GM21423 (cell line): ENCODE measurements at regions not wholly inside any gene's neighbourhood (a gene's known extent, or its start where the extent isn't known, plus 50 kb on each side); places are given as distances from the start of the nearest gene placed in this dataset.
"Not testable (repeated sequence)": the region's sequence is repeated elsewhere in the genome, so short reads cannot be mapped to it uniquely, and the experiment has no call there.

Experiments used
- ATAC-seq: cut with Tn5 transposase; IDR thresholded peaks from one replicate; pipeline ENCODE4 v1.9.1; 2021; ENCODE audit warnings: mild to moderate bottlenecking, moderate library complexity; ENCODE audit not compliant: unreplicated experiment

DNA sequence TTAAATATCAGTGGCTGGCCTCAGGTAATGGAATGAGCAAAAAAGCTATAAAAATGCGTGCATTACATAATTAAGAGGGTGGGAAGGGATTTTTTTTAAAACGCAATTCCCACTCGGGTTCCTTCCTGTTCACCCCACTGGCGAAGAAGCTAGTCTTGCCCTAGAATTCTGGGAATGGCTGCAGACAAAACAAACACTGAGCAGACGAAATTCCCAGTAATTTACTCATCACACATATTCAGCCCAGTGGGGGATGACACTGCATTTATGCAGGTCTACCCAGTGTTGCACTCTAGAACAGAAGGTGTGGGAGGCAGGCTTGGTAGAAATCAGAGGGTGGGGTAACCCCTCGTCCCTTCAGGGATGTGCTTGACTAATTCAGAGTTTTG is 2695.0 kb upstream of the DEFB115 start:
- no peak for ATAC-seq

- ATAC-seq, result not testable (repeated sequence)
Observed at GRCh38 chr20:28562899-28563521, 2694.5 kb upstream of the DEFB115 start.

- not testable (repeated sequence) for ATAC-seq
Observed at GRCh38 chr20:28564024-28564423, 2693.4 kb upstream of the DEFB115 start.

DNA sequence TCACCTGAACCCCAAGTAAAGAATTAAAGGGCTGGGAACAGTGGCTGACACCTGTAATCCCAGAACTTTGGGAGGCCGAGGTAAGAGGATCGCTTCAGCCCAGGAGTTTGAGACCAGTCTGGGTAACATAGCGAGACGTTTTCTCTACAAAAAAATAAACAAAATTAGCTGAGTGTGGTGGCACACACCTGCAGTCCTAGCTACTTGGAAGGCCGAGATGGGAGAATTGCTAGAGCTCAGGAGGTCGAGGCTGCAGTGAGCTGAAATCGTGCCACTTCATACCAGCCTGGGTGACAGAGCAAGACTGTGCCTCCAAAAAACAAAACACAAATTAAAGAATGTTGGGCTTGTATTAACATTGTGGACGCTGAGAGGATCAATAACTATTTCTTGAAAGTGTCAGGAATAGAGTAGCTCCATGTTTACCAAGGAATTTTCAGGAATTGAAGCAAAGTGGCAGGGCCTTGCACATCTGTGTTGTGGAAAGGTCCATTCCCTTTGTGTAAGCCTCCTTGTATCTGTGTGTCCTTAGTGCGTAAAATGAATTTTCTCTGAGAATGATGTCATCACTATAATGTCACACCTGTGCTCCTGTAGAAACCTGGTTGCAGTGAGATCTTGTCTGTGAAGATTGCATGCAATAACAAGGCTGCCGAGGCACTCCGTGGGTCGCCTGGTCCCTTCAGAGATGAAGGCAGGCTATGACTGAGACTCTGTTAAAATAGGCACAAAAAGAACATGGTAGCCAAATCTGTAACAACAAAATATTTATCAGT is 2692.6 kb upstream of the DEFB115 start:
- ATAC-seq, result not testable (repeated sequence)

- ATAC-seq, result not testable (repeated sequence)
Observed at GRCh38 chr20:28575991-28576390, 2681.5 kb upstream of the DEFB115 start.

GRCh38 chr20:28591680-28592079 is 2665.8 kb upstream of the DEFB115 start:
- not testable (repeated sequence) for ATAC-seq

GRCh38 chr20:28593383-28593782 is 2664.1 kb upstream of the DEFB115 start:
- not testable (repeated sequence) for ATAC-seq

GRCh38 chr20:28594476-28594875 is 2663.0 kb upstream of the DEFB115 start:
- ATAC-seq, result not testable (repeated sequence)

DNA sequence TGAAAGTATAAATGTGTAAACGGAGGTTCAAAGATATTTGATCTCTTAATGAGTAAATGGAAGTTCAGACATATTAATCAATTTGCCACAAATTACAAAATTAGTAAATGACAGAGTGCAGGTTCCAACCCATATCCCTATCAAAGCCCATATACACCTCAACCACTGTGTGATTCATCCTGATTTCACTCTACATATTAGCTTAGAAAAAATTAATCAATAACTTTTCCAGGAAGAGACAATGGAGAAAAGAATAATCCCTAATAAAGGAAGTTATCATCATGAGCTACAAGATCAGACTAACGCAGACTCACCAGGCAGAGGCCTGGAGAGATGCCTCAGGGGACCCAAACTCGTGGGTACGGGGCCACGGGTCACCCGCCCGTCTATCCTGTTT is 2655.5 kb upstream of the DEFB115 start:
- not testable (repeated sequence) for ATAC-seq

GRCh38 chr20:28602403-28603217 is 2654.9 kb upstream of the DEFB115 start:
- ATAC-seq, result peak; percentile 98

- ATAC-seq, result not testable (repeated sequence)
Observed at GRCh38 chr20:28603218-28603577, 2654.3 kb upstream of the DEFB115 start.

DNA sequence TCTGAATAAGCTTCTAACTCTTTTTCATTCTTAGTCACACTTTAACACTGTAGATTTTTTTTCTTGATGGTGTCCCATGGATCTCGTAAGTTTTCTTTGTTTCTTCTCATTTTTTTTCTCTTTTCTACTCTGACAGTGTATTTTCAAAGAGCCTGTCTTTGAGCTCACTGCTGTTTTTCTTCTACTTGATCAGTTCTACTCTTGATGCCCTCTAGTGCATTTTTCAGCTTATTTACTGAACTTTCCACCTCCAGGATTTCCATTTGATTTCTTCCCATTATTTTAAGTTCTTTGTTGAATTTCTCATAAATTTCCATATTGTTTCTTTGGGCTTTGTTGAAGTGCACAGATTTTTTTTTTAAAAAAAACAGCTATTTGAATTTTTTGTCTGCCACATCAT is 2641.1 kb upstream of the DEFB115 start:
- no peak for ATAC-seq

DNA sequence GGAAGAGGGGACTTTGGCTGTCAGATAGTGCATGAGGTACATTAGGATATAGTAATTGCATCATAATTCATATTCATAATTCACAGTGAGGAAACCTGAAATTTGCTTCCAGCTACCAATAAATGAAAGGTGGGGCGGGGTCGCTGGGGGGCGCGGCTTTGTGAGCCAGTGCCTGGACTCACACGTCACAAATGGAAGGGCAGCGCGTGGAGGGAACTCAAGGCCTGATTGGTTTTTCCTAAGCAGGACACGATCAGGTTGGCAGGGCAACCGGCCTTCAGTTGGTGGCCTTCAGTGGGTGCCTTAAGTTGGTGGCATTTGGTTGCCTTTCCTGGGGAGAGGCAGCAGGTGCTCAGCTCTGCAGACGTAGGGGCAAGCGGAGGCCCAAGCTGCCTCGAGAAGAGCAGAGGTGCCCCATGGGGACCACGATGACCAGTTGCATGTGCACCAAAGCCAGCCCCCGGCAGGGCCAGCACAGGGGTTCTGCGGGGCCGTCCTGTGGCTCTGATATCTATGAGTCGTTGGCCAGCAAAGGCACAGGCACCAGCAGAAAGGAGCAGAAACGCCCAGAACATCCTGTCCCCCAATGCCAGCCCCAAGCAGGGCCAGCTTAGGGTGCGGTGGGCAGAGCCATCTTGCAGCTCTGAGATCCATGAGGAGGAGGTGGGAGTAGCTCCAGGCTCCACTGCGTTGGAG is 2637.4 kb upstream of the DEFB115 start:
- ATAC-seq, result not testable (repeated sequence)

- not testable (repeated sequence) for ATAC-seq
Observed at GRCh38 chr20:28625112-28625511, 2632.4 kb upstream of the DEFB115 start.

- ATAC-seq, result not testable (repeated sequence)
Observed at GRCh38 chr20:28640831-28641230, 2616.6 kb upstream of the DEFB115 start.
